Activated CD4-positive, CD25-positive, alpha-beta regulatory T cell treated with anti-CD3 and anti-CD28 coated beads, Interleukin-2, amount 50 U/mL, for 16 hours (primary cell): ENCODE measurements at regions not wholly inside any gene's neighbourhood (a gene's known extent, or its start where the extent isn't known, plus 50 kb on each side); places are given as distances from the start of the nearest gene placed in this dataset.
"Not testable (repeated sequence)": the region's sequence is repeated elsewhere in the genome, so short reads cannot be mapped to it uniquely, and the experiment has no call there.

Experiments
- DNase-seq: peaks from one replicate; pipeline ENCODE4 v3.0.0-alpha.2; 2020; ENCODE audit warnings: low read depth, low spot score

DNA sequence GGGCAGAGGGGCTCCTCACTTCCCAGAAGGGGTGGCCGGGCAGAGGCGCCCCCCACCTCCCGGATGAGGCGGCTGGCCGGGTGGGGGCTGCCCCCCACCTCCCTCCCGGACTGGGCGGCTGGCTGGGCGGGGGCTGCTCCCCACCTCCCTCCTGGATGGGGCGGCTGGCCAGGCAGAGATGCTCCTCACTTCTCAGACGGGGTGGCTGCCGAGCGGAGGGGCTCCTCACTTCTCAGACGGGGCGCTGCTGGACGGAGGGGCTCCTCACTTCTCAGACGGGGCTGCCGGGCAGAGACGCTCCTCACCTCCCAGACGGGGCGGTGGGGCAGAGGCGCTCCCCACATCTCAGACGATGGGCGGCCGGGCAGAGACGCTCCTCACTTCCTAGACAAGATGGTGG lies 573.3 kb downstream of the C6orf118 start:
- DNase-seq = not testable (repeated sequence)

DNA sequence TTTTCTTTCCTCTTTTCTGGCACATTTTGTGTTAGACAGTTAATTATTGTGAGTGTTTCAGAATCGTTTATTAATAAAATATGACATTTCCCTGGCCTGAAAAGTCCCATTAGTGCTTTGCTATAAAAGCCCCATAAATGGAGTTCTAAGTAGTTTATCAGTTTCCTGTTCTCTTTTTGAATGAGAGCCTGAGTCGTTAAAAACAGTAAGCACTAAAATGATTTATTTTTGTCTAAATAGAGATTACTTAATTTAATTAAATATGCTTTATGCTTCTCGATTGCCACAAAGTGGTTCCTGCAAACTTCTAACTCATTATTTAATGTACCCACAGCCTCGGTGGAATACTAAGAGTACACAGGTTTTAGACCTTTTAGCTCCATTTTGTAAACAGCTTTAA lies 577.9 kb downstream of the C6orf118 start:
- no peak for DNase-seq

DNA sequence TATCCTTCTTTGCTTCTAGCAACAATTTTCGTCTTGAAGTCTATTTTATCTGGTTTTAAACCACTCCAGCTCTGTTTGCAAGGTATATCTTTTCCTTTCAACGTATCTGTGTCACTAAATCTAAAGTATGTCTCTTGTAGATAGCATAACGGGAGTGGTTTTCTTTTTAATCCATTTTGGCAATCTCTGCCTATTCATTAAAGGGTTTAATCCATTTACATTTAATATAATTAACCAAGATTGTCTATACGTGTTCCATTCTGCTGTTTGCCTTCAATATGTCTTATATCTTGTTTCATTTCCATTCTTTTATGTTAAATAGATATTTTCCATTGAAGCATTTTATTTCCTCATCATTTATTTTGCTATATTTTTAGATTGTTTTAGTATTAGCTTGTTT lies 587.9 kb downstream of the C6orf118 start:
- DNase-seq = no peak

DNA sequence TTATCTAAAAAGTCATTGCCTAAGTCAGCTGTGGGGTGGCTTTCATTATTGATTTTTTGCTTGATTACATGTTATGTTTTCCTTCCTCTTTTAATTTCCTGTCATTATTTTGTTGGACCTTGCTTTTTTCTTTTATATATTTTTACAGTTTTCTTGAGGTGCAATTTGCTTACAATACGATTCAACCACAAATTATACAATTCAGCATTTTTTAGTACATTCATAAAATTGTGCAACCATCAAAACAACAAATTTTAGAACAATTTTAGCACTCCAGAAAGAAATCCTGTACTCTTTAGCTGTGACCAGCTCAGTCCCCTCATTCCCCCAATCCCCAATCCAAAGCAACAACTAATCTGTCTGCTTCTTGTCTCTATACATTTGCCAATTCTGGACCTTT lies 608.9 kb downstream of the C6orf118 start:
- DNase-seq = no peak

DNA sequence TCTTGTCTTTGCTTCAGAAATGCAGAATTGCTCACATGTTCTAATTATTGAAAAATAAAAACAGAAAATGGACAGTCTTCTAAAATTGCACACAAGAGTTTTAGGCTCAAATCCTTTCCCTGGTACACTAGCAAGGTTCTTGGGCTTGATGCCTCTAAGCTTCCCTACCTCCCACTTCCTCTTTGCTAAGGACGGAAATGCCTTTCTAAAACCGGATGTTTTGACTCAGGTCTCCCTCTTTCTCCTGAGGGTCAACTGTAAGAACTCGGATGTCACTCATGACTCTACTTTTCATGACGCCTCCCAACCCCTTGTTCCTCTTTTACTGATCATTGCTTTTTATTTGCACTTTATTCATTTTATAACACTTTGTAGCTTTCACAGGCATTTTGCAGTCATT lies 613.5 kb downstream of the C6orf118 start:
- DNase-seq = no peak

DNA sequence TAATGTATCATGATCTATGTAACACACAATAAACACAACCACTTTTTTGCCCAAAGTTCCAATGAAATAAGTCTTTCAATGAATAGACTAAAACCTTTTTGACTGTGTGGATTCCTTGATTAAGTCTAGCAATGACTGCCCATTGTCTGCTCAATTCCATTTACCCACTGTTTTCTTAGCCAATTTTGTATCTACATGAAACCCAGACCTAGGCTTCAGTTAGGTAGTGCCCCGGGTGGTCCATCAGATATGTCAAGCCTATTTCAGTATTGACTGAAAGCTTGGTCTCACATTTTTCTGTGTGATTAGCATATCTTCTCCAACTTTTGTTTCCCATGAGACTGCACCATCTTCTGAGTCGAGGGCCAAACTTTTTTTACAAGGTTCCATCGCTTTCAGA lies 615.0 kb downstream of the C6orf118 start:
- no peak for DNase-seq

DNA sequence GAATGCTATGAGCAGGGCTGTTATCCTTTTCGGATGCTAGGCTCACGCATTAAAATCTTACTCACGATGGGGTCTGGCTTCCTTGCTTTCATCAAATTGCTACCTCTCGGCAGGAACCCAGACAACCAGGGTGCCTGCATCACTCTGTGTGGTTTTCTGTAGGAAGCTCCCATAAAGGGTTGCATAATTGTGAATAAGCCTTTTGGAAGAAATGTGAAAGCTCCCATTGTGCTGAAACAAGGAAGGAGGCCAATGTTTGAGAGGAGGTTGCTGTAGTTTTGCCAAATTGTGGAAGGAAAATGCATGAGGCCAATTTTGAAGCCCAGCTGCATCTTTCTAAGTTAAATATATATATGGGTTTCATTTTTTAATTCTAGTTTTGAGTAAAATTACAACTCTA lies 615.5 kb downstream of the C6orf118 start:
- DNase-seq = no peak

DNA sequence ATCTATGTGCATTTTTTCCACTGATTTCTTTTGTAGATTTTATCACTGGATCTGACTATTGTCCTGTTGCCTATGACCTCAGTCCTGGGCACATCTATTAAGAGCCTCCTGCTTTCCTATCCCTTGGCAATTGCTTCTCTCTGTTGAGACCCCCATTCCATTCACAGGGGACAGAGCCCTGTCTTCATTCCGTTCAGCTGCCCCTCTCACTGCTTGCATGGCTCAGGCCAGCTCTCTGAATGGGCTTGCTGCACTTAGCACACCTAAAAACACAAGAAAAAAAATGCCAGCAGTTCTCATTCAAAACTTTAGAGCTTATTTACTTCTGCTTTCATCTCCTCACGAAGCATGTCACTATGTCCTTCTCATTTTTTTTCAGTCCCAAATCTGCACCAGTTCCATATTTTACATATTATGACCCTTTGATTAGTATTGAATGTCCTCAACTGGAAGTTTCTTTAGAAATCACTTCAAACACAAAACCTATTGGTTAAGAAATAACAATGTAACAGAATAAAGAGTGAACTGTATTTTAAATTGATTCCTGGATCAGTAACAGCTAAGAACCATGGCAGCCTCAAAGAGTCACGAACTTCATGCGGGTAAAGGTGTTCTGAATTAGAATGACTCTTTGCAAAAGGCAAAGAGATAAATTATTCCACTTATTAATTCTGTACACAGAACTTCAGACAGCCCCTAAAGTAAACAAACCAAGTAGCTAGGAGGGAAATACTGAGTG lies 616.5 kb downstream of the C6orf118 start:
- no peak for DNase-seq

DNA sequence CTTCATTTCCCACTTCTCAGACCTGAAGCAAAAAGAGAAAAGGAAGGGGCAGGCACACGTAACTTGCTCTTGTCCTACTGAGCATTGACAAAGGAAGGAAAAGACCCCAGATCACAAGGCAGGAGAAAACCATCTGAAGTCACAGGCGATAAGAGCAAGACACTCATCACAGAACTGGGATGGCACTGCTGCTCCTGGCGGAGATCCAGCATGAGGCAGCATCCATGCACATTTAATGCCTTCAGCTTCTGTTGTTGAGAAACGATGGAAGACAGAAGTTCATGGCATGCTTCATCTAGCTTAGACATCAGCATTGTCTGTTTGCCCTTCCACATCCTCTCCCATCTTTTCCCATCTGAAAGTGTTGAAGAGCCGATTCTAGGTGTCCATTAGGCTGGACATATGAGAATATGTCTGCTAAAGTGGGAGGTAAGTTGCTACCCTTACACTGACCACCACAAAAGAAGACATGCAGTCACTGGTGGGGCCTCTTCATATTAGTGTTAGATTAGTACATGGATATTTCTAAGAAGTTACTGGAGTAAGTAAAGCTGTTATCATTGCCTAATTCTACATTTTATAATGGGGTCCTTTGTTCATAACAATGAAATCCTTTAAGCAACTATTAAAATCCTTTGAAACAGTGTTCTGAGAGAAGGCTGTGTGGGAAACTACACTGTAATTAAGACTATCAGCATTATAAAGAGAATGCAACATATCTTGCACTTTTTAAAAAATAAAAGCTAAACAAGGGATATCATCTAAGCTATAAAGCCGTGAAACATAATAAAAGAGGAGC lies 618.5 kb downstream of the C6orf118 start:
- no peak for DNase-seq

DNA sequence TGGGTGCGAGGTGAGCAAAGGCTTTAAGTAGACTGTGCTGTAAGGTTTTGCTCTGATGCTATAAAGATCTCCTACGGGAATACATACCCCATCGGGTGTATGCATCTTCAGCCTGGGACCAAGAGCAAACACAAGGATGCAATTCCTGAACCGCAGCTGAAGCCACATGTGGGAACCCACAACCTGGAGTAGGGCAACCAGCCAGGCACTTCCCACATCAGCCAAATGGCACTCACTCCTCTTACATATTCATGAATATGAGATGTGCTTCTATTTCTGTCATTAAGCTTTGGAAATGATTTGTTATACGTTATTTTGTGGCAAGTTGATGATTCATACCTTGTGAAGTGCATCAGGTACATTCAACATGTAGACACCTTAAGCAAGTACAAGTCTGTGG lies 619.2 kb downstream of the C6orf118 start:
- DNase-seq = no peak

DNA sequence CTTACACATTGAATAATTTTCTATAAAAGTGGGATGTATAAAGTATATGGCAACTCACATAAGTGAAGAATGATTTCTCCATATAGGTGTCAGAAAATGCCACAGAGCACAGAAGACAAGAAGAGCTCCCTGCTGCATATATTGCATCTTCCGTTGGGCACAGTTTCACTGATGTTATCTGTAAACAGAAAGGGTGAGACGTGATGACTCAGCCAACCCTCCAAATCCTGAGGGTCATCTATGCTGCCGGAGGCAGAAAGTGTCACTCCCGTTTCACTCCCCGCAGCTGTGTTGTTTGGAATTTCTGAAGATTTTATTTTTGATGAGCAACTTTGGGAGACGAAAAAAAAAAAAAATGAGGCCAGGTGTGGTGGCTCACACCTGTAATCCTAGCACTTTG lies 644.1 kb downstream of the C6orf118 start:
- no peak for DNase-seq

DNA sequence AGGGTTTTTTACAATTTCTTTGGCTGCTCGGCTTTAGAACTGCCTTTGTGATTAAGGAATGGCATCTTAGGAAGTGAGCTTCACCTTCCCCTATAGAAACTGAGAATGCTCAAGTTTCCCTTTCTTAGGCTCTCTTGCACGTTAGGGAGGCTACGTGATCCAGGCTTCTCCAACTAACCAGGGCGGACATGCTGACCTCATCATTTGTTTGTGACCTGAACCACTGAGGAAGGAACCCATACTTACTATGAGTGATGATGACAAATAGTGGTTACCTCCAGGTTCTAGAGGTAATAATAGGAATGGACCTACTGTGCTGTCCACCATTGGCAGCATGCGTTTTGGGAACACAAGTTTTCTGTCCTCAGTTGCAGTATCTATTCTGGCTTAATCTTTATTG lies 645.8 kb downstream of the C6orf118 start:
- no peak for DNase-seq

DNA sequence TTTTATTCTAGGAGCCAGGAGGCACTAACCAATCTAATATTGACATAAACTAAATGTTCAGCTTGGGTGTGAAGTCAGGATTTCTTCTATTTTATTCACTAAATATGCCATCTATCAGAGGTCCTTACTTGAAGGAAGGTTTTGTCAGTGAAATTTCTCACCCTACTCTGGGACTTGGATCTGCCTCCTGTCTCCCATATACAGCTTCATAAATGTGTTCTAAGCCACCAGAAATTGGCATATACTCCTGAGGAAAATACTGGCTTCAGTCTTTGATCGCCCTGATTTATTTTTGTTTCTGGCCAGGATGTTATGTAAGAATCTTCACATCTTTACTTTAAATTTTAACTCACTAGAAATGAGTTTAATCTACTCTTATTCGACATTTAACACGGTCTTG lies 647.7 kb downstream of the C6orf118 start:
- DNase-seq = no peak

DNA sequence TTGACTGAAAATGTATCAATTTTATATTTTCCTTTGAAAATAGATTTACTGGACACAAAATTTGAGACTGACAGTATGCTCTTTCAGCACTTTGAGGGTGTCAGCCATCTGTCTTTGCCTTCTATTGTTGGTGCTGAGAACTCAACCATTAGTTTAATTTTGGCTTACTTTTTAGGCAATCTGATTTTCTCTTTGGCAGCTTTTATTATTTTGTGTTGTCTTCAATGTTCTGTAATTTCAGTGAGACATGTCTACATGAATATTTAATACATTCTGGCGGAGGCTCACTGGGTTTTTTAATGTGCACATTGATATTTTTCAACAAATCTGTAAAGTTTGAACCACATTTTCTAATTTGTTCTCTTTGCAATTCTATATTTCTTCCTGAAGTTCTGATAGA lies 648.6 kb downstream of the C6orf118 start:
- DNase-seq = no peak

DNA sequence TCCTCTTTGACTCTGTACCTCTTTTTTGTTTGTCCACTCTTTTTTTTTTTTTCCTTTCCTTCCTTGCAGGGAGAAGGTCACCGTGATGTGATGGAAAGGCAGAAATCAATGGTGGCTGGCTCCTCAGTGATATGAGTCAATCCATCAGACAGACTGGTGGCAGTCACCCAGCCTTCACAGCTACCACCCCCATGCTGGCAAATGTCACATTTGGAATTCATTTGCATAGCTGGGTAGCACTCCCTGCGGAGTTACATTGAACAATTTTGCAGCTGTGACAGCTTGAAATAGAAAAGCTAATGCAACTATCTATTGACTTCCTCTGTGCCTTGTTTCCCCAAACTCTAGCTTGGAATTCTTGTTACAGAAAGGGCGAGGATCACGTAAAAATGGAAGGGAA lies 668.4 kb downstream of the C6orf118 start:
- DNase-seq = no peak

DNA sequence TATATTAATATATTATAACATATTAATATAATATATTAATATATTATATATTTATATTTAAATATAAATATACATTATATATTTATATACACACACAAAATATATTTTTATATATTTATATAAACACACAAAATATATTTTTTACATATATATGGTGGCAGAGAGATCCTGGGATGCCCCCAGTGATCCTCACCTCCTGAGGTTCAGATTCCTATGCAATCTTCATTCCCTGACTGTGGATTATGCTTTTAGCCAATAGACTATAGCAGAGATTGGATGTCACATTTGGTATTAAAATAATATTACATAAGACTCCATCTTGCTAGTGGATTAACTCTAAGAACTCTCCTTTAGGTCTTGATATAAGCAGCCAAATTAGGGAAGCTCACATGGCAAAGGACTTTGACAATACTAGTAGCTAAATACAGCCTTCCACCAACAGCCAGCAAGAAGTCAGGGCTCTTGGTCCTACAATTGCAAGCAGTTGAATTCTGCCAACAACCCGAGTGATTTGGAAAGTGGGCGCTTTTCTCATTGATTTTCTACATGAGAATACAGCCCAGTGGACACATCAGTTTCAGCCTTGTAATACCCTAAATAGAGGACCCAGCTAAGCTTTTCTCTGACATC lies 681.0 kb downstream of the C6orf118 start:
- no peak for DNase-seq

DNA sequence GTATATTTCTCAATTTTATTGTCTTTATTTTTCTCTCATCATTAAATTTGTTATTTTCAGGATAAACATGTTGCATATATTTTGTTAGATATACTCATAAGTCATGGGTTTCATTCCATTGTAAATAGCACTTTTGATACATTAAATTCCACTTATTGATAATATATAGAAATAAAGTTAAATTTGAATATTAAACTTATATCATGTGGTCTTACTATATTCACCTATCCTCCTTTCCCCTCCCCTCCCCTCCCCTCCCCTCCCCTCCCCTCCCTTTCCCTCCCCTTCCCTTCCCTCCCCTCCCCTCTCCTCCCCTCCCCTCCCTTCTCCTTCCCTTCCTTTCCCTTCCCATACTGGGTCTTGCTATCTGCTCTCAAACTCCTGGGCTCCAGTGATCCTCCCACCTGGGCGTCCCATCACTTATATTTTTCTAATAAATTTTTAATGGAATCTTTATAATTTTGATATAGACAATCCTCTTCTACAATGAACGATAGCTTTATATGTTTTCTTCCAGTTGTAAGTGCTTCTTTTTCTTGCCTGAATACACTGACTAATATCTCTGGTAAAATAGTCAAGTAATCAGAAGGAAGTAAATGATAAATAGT lies 692.4 kb downstream of the C6orf118 start:
- no peak for DNase-seq

DNA sequence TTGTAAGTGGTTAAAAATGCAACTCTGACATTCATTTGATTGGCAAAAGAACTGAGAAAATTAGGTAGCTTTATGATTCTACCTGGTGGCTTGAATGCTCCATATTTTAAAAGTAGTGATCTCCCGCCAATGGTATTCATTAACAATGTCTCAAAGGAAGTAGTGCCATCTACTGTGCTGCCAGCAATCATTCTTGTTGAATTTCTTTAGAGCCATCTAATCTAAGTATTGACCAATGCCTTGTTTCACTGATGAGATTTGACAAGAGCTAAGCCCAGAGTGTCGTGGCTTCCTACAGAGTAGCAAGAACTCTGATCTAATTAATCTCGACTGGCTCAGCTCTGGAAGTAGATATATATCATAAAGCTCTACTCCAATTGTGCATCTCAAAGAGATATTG lies 696.7 kb downstream of the C6orf118 start:
- no peak for DNase-seq

DNA sequence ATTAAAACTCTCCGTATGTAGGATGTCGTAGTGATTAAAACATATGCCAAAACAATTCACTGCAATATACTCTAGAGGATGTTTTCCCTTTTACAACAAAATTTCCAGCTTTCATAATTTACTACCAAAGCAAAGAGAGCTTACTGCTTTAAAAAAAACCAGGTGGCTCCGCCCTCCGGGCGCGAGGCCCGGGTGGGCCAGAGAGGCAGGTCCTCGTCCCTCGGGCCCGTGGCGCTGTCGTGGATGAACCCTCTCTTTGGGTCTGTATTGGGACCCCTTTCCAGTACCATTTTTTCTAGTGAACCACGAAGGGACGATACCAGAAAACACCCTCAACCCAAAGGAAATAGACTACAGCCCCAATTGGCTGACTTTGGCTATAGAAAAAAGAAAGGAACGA lies 698.5 kb downstream of the C6orf118 start:
- not testable (repeated sequence) for DNase-seq

DNA sequence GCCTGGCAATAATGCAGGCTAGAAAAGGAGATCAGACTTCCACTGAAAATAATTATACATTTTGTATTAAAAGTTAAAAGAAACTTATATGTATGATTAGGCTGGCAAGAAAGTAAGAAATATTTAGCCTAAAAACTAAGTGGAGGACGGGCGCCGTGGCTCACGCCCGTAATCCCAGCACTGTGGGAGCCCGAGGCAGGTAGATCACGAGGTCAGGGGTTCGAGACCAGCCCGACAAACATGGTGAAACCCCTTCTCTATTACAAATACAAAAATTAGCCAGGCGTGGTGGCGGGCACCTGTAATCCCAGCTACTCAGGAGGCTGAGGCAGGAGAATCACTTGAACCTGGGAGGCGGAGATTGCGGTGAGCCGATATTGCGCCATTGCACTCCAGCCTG lies 707.0 kb downstream of the C6orf118 start:
- DNase-seq = not testable (repeated sequence)

DNA sequence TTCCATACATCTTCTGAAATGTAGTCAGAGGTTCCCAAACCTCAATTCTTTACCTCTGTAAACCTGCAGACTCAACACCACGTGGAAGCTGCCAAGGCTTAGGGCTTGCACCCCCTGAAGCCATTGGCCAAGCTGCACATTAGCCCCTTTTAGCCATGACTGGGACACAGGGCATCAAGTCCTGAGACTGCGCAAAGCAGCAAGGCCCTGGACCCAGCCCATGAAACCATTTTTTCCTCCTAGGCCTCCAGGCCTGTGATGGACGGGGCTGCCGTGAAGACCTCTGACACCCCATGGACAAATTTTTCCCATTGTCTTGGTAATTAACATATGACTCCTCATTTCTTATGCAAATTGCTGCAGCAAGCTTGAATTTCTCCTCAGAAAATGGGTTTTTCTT lies 727.8 kb downstream of the C6orf118 start:
- no peak for DNase-seq

DNA sequence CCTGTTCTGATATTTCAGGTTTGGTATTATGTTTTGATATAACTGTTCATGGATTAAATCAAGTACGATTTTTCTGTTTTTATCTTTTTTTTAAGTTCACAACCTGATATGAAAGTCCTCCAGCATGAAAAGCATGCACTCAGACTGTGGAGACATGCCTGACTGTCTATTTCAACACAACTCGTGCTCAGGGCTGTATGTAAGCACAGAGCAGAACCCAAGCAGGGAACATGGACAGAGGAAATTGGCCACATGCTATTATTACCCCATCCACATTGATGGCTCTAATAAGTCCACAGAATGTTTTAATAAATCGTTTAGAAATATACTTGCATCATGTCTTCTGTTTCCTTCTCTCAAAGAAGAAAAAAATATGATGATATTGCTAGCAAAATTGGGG lies 730.4 kb downstream of the C6orf118 start:
- DNase-seq = no peak
